Nephron progenitor cell (in vitro differentiated cells): ENCODE measurements at regions not wholly inside any gene's neighbourhood (a gene's known extent, or its start where the extent isn't known, plus 50 kb on each side); places are given as distances from the start of the nearest gene placed in this dataset.

Experiments used
- DNase-seq: peaks from one replicate; pipeline ENCODE4 v3.0.0; 2021
- H3K27ac Mint-ChIP-seq: 2 replicates; pipeline ENCODE4 v1.8.0; 2021; ENCODE audit warnings: mild to moderate bottlenecking, moderate library complexity, mixed read lengths
- H3K27me3 Mint-ChIP-seq: 2 replicates; pipeline ENCODE4 v1.8.0; 2021; ENCODE audit warnings: mild to moderate bottlenecking, low read depth, mixed read lengths; ENCODE audit not compliant: poor library complexity
- H3K36me3 Mint-ChIP-seq: 2 replicates; pipeline ENCODE4 v1.8.0; 2021; ENCODE audit warnings: low read depth, mixed read lengths
- H3K4me1 Mint-ChIP-seq: 2 replicates; pipeline ENCODE4 v1.8.0; 2021; ENCODE audit warnings: mixed read lengths
- H3K4me3 Mint-ChIP-seq: 2 replicates; pipeline ENCODE4 v1.8.0; 2021; ENCODE audit warnings: mild to moderate bottlenecking, moderate library complexity, mixed read lengths
- H3K9me3 Mint-ChIP-seq: 2 replicates; pipeline ENCODE4 v1.8.0; 2021; ENCODE audit warnings: mild to moderate bottlenecking, moderate library complexity, mixed read lengths
- CTCF ChIP-seq: fragments of 200-600 bp; sonication (generic); IDR thresholded peaks from 2 replicates; pipeline ENCODE4 v1.5.0; 2021; ENCODE audit warnings: antibody characterized with exemption

- no peaks in the 10 kb centered on the region for H3K36me3 Mint-ChIP-seq
- peaks cover 9% of the 10 kb centered on the region for H3K27me3 Mint-ChIP-seq
- no peak overlapping the region for H3K27ac Mint-ChIP-seq
- TF ChIP-seq CTCF: no peak
- peaks cover 57% of the 10 kb centered on the region for H3K4me1 Mint-ChIP-seq
- no peak for DNase-seq
- no peak overlapping the region for H3K4me3 Mint-ChIP-seq
- H3K9me3 Mint-ChIP-seq: no peaks in the 10 kb centered on the region
These were observed 174.7 kb downstream of the ACKR3 start for GRCh38 chr2:236744281-236744705.

GRCh38 chr2:236744716-236745115, 175.1 kb downstream of the ACKR3 start:
- H3K4me1 Mint-ChIP-seq: peaks cover 60% of the 10 kb centered on the region
- H3K27me3 Mint-ChIP-seq: peaks cover 13% of the 10 kb centered on the region
- no peaks in the 10 kb centered on the region for H3K9me3 Mint-ChIP-seq
- DNase-seq: no peak
- TF ChIP-seq CTCF: no peak
- H3K36me3 Mint-ChIP-seq: no peaks in the 10 kb centered on the region
- no peak overlapping the region for H3K27ac Mint-ChIP-seq
- H3K4me3 Mint-ChIP-seq: no peak overlapping the region

GRCh38 chr2:236745420-236746210, 176.0 kb downstream of the ACKR3 start:
- Mint-ChIP-seq H3K4me3 (no peak overlapping the region), H3K4me1 (peaks cover 63% of the 10 kb centered on the region), H3K27ac (no peak overlapping the region), H3K27me3 (peaks cover 21% of the 10 kb centered on the region), H3K9me3 (no peaks in the 10 kb centered on the region), H3K36me3 (no peaks in the 10 kb centered on the region)
- DNase-seq: no peak
- TF ChIP-seq CTCF: no peak

GRCh38 chr2:236746833-236747232, 177.2 kb downstream of the ACKR3 start:
- TF ChIP-seq CTCF: no peak
- peak overlapping the region; percentile 14 for H3K4me3 Mint-ChIP-seq
- H3K9me3 Mint-ChIP-seq: no peaks in the 10 kb centered on the region
- peaks cover 68% of the 10 kb centered on the region for H3K4me1 Mint-ChIP-seq
- no peak overlapping the region for H3K27ac Mint-ChIP-seq
- H3K27me3 Mint-ChIP-seq: peaks cover 26% of the 10 kb centered on the region
- H3K36me3 Mint-ChIP-seq: no peaks in the 10 kb centered on the region
- no peak for DNase-seq

- H3K4me3 Mint-ChIP-seq: peak overlapping the region; percentile 14
These were observed 177.8 kb downstream of the ACKR3 start for GRCh38 chr2:236747426-236747825.

More at GRCh38 chr2:236747426-236747825, 177.8 kb downstream of the ACKR3 start:
- H3K27ac Mint-ChIP-seq: peak overlapping the region; percentile 54
- H3K36me3 Mint-ChIP-seq: no peaks in the 10 kb centered on the region
- TF ChIP-seq CTCF: no peak
- H3K4me1 Mint-ChIP-seq: peaks cover 68% of the 10 kb centered on the region
- DNase-seq: no peak
- peaks cover 26% of the 10 kb centered on the region for H3K27me3 Mint-ChIP-seq
- no peaks in the 10 kb centered on the region for H3K9me3 Mint-ChIP-seq
